Mucosa of gallbladder (tissue), 1 donor: ENCODE measurements at regions not wholly inside any gene's neighbourhood (a gene's known extent, or its start where the extent isn't known, plus 50 kb on each side); places are given as distances from the start of the nearest gene placed in this dataset.
"Not testable (repeated sequence)": the region's sequence is repeated elsewhere in the genome, so short reads cannot be mapped to it uniquely, and the experiment has no call there.

Experiments
- DNase-seq: peaks from one replicate; pipeline ENCODE4 v3.0.0-alpha.2; 2020; ENCODE audit warnings: low spot score
- donor health status: DM: no; HTN: no; CAD: no.

DNA sequence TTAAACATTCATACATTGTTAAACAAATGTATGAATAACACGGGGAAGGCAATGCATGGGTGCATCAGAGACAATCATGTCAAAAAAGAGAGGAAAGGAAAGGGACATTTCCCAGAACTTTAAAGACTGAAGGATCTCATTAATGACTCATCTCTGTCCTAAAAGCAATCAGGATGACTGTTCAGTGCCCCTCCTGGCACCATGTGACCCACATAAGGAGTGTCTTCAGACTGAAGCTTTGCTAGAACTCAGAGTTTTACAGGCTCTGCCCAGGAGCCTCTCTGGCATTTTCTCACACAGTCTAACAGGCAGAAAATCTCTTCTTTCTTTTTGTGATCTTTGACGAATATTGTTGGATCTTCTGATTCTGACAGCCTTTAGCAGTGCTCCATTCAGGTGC lies 315.3 kb downstream of the OTUD1 start:
- DNase-seq: no peak

- DNase-seq: no peak
Observed at GRCh38 chr10:23754941-23755340, 316.1 kb downstream of the OTUD1 start.

DNA sequence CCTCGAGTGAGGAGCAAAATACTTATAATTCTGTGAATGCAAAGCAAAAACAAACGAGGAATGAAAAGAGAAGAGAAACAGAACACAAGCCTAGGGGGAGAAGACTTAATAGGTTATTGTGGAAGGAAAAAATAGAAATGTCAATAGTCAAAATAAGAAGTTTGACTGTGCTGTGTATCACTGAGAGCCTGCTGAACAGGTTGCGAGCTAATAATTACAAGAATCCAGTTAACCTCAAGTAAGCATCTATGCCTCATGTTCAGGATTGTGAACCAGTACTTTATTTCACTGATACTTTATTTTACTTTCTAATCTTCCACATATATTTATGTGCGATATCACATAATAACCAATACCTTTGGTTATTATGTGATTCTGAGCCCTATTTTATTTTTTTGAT lies 316.7 kb downstream of the OTUD1 start:
- peak; percentile 59 for DNase-seq

GRCh38 chr10:23768281-23768680 lies 329.4 kb downstream of the OTUD1 start:
- DNase-seq: no peak

DNA sequence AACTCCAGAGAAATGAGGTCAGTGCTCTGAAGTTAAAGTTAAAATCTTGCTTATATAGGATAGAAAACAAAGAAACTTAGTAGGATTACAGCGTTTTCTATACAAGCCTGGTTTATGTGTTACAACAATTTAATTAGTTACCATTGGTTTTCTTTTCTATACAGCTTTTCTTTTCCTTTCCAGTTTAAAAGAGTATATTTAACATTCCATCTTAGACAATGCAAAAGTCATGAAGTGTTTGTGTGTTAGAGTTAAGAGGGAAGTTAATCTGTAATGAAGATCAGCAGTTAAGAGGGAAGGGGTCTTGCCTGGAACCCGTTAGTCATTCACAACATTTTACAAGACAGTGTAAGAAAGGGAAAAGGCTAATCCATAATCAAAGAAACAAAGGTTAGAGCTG lies 338.3 kb downstream of the OTUD1 start:
- no peak for DNase-seq

GRCh38 chr10:23779301-23779700 lies 340.4 kb downstream of the OTUD1 start:
- DNase-seq: no peak

DNA sequence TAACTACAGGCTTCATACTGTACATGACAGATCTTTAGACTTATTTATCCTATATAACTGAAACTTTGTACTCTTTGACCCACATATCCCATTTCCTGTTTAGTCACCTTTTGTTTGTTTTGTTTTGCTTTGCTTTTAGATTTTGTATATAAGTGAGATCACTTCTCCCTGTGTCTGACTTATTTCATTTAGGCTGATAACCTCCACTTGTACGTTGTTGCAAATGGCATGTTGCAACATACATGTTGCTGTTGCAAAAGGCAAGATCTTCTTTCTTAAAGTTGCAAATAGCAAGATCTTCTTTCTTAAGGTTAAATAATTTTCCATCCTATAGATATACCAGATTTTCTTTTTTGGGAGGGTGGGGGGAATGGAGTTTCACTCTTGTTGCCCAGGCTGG lies 341.5 kb downstream of the OTUD1 start:
- DNase-seq: no peak

DNA sequence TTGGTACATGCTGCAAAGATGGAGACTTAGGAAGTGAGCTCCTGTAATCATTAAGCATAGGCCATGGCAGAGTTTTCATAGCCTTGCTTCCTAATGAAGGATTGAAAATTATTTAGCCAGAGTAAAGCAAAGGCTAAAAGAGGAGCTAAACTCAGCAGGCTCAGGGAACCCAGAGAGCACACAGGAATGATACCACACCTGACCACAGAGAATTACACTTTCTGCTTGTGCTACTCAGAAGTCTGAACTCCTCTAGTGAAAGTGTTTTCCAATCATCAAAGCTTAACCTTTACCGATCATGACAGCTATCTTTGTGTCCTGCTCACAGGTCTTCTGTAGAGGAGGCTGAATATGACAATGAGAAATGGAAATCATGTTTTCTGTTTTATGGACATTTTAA lies 347.7 kb downstream of the OTUD1 start:
- no peak for DNase-seq

GRCh38 chr10:23793577-23793976 lies 354.7 kb downstream of the OTUD1 start:
- no peak for DNase-seq

DNA sequence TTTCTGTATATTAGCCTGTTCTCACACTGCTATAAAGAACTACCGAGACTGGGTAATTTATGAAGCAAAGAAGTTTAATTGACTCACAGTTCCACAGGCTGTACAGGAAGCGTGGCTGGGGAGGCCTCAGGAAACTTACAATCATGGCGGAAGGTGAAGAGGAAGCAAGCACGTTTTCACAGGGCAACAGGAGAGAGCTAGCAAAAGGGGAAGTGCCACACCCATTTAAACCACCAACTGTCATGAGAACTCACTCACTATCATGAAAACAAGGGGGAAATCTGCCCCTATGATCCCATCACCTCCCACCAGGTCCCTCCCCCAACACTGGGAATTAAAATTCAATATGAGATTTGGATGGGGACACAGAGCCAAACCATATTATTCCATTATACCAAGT lies 358.6 kb downstream of the OTUD1 start:
- DNase-seq: not testable (repeated sequence)

DNA sequence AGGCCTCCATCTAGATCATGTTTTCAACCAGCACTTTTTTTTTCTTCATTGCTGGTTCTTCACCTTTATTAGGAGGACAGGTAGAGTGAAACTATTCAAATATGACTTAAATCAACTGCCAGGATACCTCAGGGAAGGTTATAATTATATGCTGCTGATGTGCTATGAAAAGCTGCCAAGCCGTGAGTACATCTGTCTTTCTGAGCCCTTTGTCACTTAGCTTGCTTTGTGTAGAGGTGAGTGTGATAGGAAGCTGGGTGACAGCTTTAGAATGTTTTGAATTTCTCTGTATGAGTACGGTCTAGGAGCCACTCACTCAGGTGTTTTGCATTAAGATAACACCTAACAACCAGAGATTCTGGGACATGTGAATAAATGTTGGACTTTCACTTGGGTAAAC lies 365.2 kb downstream of the OTUD1 start:
- no peak for DNase-seq

- no peak for DNase-seq
Observed at GRCh38 chr10:23813687-23814086, 374.8 kb downstream of the OTUD1 start.

- DNase-seq: no peak
Observed at GRCh38 chr10:23818484-23818883, 379.6 kb downstream of the OTUD1 start.

GRCh38 chr10:23820792-23821191 lies 381.9 kb downstream of the OTUD1 start:
- DNase-seq: no peak

DNA sequence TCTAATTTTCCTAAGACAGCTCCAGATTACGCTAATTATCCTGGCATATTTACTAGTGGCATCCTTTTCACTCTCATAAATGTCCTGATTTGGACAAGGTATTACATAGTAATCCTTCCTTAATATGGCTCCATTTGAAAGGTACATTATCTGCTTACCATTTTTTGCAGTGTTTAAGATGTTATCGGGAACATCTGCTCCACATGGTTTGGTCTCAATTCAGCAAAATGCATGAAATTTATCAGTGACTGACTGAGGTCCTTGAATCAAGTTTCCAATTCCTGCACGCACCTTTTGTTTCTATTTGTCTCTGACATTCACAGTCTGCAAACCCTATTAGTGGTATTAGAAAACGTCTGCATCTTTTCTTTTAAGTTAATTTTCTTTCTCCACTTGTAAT lies 384.1 kb upstream of the KIAA1217 start:
- no peak for DNase-seq

GRCh38 chr10:23826421-23826820 lies 382.5 kb upstream of the KIAA1217 start:
- peak; percentile 52 for DNase-seq

DNA sequence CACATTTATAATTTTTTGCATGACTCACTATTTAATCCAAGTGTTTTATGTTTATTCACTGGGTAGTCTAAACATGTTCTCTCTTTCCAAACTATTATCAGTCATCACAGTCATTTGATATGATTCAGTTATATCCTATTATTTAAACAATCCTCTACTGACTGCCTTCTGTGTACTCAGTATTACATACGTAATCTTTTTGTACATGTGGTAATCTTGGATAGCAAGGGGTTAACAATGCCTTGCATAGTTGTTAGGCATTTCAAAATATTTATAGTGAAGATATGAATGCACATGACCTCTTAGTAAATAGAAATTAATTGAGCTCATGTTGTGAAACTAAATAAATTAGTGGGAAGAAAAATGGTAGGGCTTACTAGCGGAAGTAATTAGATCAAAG lies 379.4 kb upstream of the KIAA1217 start:
- DNase-seq: no peak

DNA sequence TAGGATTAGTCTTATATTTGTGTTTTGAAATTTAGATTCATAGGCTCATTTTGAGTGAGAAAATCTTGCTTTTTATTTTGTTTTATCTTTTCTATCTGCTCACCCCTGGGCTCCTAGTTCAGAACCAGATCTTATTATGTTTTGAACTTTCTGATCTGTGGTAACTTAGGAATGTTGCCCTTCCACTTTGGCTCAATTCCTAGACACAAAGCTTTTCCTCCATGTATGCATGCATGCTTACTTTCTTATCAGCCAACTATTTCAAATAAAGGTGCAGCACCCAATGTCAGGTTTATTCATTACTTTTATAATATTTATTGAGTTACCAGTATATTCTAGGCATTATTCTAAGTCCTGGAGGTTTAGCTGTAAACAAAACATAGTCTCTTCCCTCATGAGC lies 374.8 kb upstream of the KIAA1217 start:
- DNase-seq: peak; percentile 15

GRCh38 chr10:23850631-23851030 lies 358.3 kb upstream of the KIAA1217 start:
- DNase-seq: no peak

DNA sequence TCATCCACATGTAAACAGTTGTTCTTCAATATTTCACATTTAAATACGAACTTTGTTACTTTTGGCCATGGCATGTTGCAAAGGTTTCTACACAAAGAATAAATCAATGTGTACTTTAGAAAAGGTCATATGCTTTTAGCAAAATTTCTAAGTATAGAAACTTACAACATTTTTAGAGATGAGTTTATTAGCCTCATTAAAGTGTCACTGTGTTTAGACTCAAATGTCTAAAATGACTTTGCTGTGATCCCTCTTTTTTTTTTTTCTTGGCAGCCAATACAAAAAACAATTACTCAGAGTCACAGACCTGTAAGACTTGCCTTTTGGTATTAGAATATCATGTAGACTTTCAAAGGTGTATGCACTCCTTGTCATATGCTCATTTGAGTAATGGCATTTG lies 349.3 kb upstream of the KIAA1217 start:
- no peak for DNase-seq

DNA sequence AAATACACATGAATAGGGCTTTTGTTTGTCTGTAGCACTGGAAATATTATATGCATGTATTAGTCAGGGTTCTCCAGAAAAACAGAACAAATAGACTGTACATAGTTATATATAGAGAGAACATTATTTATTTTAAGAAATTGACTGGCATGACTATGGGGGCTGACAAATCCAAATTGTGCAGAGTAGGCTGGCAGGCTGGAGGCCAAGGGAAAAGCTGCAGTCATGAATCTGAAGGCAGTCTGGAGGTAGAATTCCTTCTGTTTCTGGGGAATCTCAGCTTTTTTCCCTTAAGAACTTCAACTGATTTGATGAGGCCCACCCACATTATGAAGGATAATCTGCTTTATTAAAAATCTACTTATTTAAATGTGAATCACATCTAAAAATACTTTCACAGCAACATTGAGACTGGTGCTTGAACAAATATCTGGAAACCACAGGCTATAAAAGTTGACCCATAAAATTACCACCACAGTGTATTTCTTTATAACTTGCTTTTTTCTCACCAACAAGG lies 344.2 kb upstream of the KIAA1217 start:
- DNase-seq: no peak

DNA sequence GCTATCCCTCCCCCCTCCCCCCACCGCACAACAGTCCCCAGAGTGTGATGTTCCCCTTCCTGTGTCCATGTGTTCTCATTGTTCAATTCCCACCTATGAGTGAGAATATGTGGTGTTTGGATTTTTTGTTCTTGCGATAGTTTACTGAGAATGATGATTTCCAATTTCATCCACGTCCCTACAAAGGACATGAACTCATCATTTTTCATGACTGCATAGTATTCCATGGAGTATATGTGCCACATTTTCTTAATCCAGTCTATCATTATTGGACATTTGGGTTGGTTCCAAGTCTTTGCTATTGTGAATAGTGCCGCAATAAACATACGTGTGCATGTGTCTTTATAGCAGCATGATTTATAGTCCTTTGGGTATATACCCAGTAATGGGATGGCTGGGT lies 342.0 kb upstream of the KIAA1217 start:
- DNase-seq: not testable (repeated sequence)

DNA sequence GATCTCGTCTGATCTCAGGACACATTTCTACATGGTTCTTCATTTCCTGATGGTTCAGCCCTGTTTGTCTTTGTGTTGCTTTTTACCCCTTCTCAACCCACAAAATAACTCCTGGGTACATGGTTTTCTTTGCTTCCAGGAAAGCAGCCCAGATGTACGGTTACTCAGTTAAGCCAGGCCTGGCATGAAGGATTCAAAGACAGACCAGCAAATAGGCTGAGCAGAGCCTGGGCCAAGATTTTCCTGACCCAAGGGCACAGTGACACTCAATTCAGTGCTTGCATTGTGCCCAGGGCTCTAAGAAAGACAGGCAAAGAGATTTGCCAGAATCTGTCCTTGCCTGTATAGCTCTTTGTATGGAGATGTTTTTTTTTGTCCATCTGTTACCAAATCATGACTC lies 340.8 kb upstream of the KIAA1217 start:
- no peak for DNase-seq

DNA sequence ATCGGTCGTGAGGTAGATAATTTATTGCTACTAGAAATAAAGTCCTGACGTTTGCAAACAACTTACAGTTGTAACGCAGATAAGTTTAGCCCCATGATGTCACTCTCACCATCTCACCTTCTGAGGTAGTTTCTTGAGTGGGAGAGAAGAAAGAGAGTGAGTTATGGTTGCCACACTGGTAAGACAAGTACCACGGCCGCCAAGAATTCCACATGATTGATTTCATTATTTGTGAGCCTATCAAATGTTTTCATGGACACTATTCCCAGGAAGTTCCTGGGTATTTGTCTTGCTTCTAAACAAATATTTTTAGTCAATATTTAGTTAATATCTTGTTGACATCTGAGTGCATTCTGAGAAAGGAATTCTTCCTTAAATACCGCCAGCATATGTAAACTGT lies 339.4 kb upstream of the KIAA1217 start:
- peak; percentile 23 for DNase-seq

DNA sequence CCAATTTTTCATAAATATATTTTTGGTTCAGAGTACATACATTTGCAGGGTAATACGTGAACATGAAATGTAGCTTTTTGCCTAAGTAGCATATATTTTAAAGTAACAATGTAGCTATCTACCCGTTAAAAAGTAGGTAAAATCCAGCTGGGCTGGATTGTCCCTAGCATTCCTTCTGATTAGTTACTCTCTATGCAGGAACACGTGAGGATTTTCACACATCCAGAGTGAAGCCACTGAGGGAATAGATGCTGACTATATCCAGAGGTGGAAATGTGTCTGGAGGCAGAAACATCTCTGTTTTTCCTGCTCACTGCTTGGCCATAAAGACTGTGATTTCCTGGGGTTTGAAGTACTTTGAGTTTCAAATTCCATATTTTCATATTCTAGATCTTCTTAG lies 338.9 kb upstream of the KIAA1217 start:
- no peak for DNase-seq
